ENCODE measurements at regions not wholly inside any gene's neighbourhood (a gene's known extent, or its start where the extent isn't known, plus 50 kb on each side); places are given as distances from the start of the nearest gene placed in this dataset.

- no peak overlapping the region for H3K4me3 Mint-ChIP-seq
- H3K9me3 Mint-ChIP-seq, result no peaks in the 10 kb centered on the region
- H3K27ac Mint-ChIP-seq (ENCODE audit: low read depth), result no peak overlapping the region
- ATAC-seq (replicated peaks; ENCODE audit: extremely low read depth, poor library complexity, severe bottlenecking), result no peak
- no peaks in the 10 kb centered on the region for H3K4me1 Mint-ChIP-seq
- H3K36me3 Mint-ChIP-seq (ENCODE audit: insufficient read depth), result peaks cover 1% of the 10 kb centered on the region
- H3K27me3 Mint-ChIP-seq, result peaks cover 32% of the 10 kb centered on the region
- DNase-seq (ENCODE audit: low spot score in 2 of 2), result no peak
These were observed 147.7 kb upstream of the VASH1 start for GRCh38 chr14:76613616-76614015.

- DNase-seq (ENCODE audit: low spot score in 2 of 2) (no peak), ATAC-seq (replicated peaks; ENCODE audit: extremely low read depth, poor library complexity, severe bottlenecking) (no peak)
- H3K9me3 Mint-ChIP-seq, result peaks cover 11% of the 10 kb centered on the region
- peaks cover 1% of the 10 kb centered on the region for H3K36me3 Mint-ChIP-seq (ENCODE audit: insufficient read depth)
- H3K4me1 Mint-ChIP-seq, result no peaks in the 10 kb centered on the region
- no peak overlapping the region for H3K27ac Mint-ChIP-seq (ENCODE audit: low read depth)
- no peak overlapping the region for H3K4me3 Mint-ChIP-seq
- peaks cover 38% of the 10 kb centered on the region for H3K27me3 Mint-ChIP-seq
These were observed 145.9 kb upstream of the VASH1 start for GRCh38 chr14:76615331-76615730.

- Mint-ChIP-seq H3K36me3 (ENCODE audit: insufficient read depth) (no peaks in the 10 kb centered on the region), H3K9me3 (peaks cover 11% of the 10 kb centered on the region), H3K27ac (ENCODE audit: low read depth) (no peak overlapping the region), H3K4me1 (no peaks in the 10 kb centered on the region), H3K4me3 (no peak overlapping the region), H3K27me3 (peaks cover 35% of the 10 kb centered on the region)
- DNase-seq (ENCODE audit: low spot score in 2 of 2) (no peak), ATAC-seq (replicated peaks; ENCODE audit: extremely low read depth, poor library complexity, severe bottlenecking) (no peak)
These were observed 143.8 kb upstream of the VASH1 start for GRCh38 chr14:76617440-76617839.

GRCh38 chr14:76636602-76637001 lies 124.7 kb upstream of the VASH1 start:
- no peaks in the 10 kb centered on the region for H3K9me3 Mint-ChIP-seq
- ATAC-seq (replicated peaks; ENCODE audit: extremely low read depth, poor library complexity, severe bottlenecking) (no peak), DNase-seq (ENCODE audit: low spot score in 2 of 2) (no peak)
- H3K36me3 Mint-ChIP-seq (ENCODE audit: insufficient read depth), result no peaks in the 10 kb centered on the region
- no peak overlapping the region for H3K4me3 Mint-ChIP-seq
- no peaks in the 10 kb centered on the region for H3K4me1 Mint-ChIP-seq
- no peak overlapping the region for H3K27ac Mint-ChIP-seq (ENCODE audit: low read depth)
- peaks cover 43% of the 10 kb centered on the region for H3K27me3 Mint-ChIP-seq

- no peak overlapping the region for H3K4me3 Mint-ChIP-seq
- H3K9me3 Mint-ChIP-seq, result no peaks in the 10 kb centered on the region
- peaks cover 63% of the 10 kb centered on the region for H3K27me3 Mint-ChIP-seq
- no peak for DNase-seq (ENCODE audit: low spot score in 2 of 2)
- no peaks in the 10 kb centered on the region for H3K36me3 Mint-ChIP-seq (ENCODE audit: insufficient read depth)
- no peak overlapping the region for H3K27ac Mint-ChIP-seq (ENCODE audit: low read depth)
- ATAC-seq (replicated peaks; ENCODE audit: extremely low read depth, poor library complexity, severe bottlenecking), result no peak
- H3K4me1 Mint-ChIP-seq, result no peaks in the 10 kb centered on the region
These were observed 122.4 kb upstream of the VASH1 start for GRCh38 chr14:76638841-76639240.

- no peak overlapping the region for H3K27ac Mint-ChIP-seq (ENCODE audit: low read depth)
- H3K4me3 Mint-ChIP-seq, result no peak overlapping the region
- H3K9me3 Mint-ChIP-seq, result no peaks in the 10 kb centered on the region
- no peak for ATAC-seq (replicated peaks; ENCODE audit: extremely low read depth, poor library complexity, severe bottlenecking)
- DNase-seq (ENCODE audit: low spot score in 2 of 2), result no peak
- H3K4me1 Mint-ChIP-seq, result no peaks in the 10 kb centered on the region
- no peaks in the 10 kb centered on the region for H3K36me3 Mint-ChIP-seq (ENCODE audit: insufficient read depth)
- H3K27me3 Mint-ChIP-seq, result peaks cover 63% of the 10 kb centered on the region
These were observed 121.5 kb upstream of the VASH1 start for GRCh38 chr14:76639606-76640229.

GRCh38 chr14:76640923-76641395 lies 120.3 kb upstream of the VASH1 start:
- Mint-ChIP-seq H3K27ac (ENCODE audit: low read depth) (no peak overlapping the region), H3K36me3 (ENCODE audit: insufficient read depth) (no peaks in the 10 kb centered on the region), H3K9me3 (no peaks in the 10 kb centered on the region), H3K4me1 (no peaks in the 10 kb centered on the region), H3K27me3 (peaks cover 54% of the 10 kb centered on the region), H3K4me3 (no peak overlapping the region)
- ATAC-seq (replicated peaks; ENCODE audit: extremely low read depth, poor library complexity, severe bottlenecking) (no peak), DNase-seq (ENCODE audit: low spot score in 2 of 2) (no peak)

GRCh38 chr14:76641541-76641940 lies 119.7 kb upstream of the VASH1 start:
- H3K27ac Mint-ChIP-seq (ENCODE audit: low read depth), result no peak overlapping the region
- ATAC-seq (replicated peaks; ENCODE audit: extremely low read depth, poor library complexity, severe bottlenecking), result no peak
- no peaks in the 10 kb centered on the region for H3K4me1 Mint-ChIP-seq
- no peak overlapping the region for H3K4me3 Mint-ChIP-seq
- H3K27me3 Mint-ChIP-seq, result peaks cover 48% of the 10 kb centered on the region
- no peaks in the 10 kb centered on the region for H3K9me3 Mint-ChIP-seq
- no peak for DNase-seq (ENCODE audit: low spot score in 2 of 2)
- no peaks in the 10 kb centered on the region for H3K36me3 Mint-ChIP-seq (ENCODE audit: insufficient read depth)

- no peak for ATAC-seq (replicated peaks; ENCODE audit: extremely low read depth, poor library complexity, severe bottlenecking)
- H3K4me3 Mint-ChIP-seq, result no peak overlapping the region
- DNase-seq (ENCODE audit: low spot score in 2 of 2), result no peak
- H3K4me1 Mint-ChIP-seq, result no peaks in the 10 kb centered on the region
- no peak overlapping the region for H3K27ac Mint-ChIP-seq (ENCODE audit: low read depth)
- H3K36me3 Mint-ChIP-seq (ENCODE audit: insufficient read depth), result no peaks in the 10 kb centered on the region
- H3K9me3 Mint-ChIP-seq, result no peaks in the 10 kb centered on the region
- peaks cover 42% of the 10 kb centered on the region for H3K27me3 Mint-ChIP-seq
These were observed 117.4 kb upstream of the VASH1 start for GRCh38 chr14:76643887-76644286.

- no peaks in the 10 kb centered on the region for H3K9me3 Mint-ChIP-seq
- ATAC-seq (replicated peaks; ENCODE audit: extremely low read depth, poor library complexity, severe bottlenecking), result no peak
These were observed 116.3 kb upstream of the VASH1 start for GRCh38 chr14:76644855-76645518.

GRCh38 chr14:76647697-76648298 lies 113.5 kb upstream of the VASH1 start:
- Mint-ChIP-seq H3K4me1 (no peaks in the 10 kb centered on the region), H3K27me3 (peaks cover 7% of the 10 kb centered on the region), H3K27ac (ENCODE audit: low read depth) (no peak overlapping the region), H3K36me3 (ENCODE audit: insufficient read depth) (no peaks in the 10 kb centered on the region), H3K4me3 (no peak overlapping the region), H3K9me3 (no peaks in the 10 kb centered on the region)
- DNase-seq (ENCODE audit: low spot score in 2 of 2) (no peak), ATAC-seq (replicated peaks; ENCODE audit: extremely low read depth, poor library complexity, severe bottlenecking) (no peak)

More at GRCh38 chr14:76644855-76645518, 116.3 kb upstream of the VASH1 start:
- Mint-ChIP-seq H3K4me1 (no peaks in the 10 kb centered on the region), H3K27ac (ENCODE audit: low read depth) (no peak overlapping the region), H3K4me3 (no peak overlapping the region), H3K36me3 (ENCODE audit: insufficient read depth) (no peaks in the 10 kb centered on the region), H3K27me3 (peaks cover 35% of the 10 kb centered on the region)
- DNase-seq (ENCODE audit: low spot score in 2 of 2), result no peak

GRCh38 chr14:76651410-76652055 lies 109.7 kb upstream of the VASH1 start:
- Mint-ChIP-seq H3K4me3 (no peak overlapping the region), H3K36me3 (ENCODE audit: insufficient read depth) (no peaks in the 10 kb centered on the region), H3K4me1 (no peaks in the 10 kb centered on the region), H3K27ac (ENCODE audit: low read depth) (no peak overlapping the region), H3K27me3 (peaks cover 26% of the 10 kb centered on the region), H3K9me3 (no peaks in the 10 kb centered on the region)
- ATAC-seq (replicated peaks; ENCODE audit: extremely low read depth, poor library complexity, severe bottlenecking) (no peak), DNase-seq (ENCODE audit: low spot score in 2 of 2) (no peak)
